Lower leg skin (tissue), 3 donors: ENCODE measurements at regions not wholly inside any gene's neighbourhood (a gene's known extent, or its start where the extent isn't known, plus 50 kb on each side); places are given as distances from the start of the nearest gene placed in this dataset.

Source experiments
- POLR2A ChIP-seq, 2 donors: fragments of 450-650 bp; IDR thresholded peaks; one replicate each; pipeline ENCODE4 v1.6.1; 2016 to 2017; ENCODE audit warnings: antibody characterized with exemption in 2 of 2, mild to moderate bottlenecking in 1 of 2, moderate library complexity in 1 of 2
- TF ChIP-seq, protein P1 (sequence below), 3 donors: fragments of 450-650 bp; IDR thresholded peaks; one replicate each; pipeline ENCODE4 v1.5.1; 2016; ENCODE audit warnings: antibody characterized with exemption in 3 of 3, mild to moderate bottlenecking in 3 of 3, moderate library complexity in 2 of 3

DNA sequence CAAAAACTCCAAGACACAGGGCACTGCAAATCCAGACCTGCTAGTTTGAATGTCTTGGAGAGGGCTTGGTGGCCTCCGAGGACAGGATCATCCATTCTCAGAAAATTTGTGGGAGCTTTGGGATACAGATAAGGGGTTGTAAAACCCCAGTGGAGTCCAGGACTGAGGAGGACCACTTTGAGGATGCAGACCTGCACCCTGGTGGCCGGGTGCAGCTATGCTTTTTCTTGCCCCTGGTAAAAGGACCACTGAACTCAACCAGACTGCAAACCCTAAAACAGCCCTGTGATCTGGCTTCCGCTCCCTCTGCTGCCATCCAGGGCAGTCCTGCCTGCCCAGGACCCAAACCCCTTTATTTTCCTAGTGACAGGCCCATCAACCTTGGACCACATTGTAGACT lies 169.5 kb upstream of the DAAM1 start:
- TF ChIP-seq, protein P1, sequence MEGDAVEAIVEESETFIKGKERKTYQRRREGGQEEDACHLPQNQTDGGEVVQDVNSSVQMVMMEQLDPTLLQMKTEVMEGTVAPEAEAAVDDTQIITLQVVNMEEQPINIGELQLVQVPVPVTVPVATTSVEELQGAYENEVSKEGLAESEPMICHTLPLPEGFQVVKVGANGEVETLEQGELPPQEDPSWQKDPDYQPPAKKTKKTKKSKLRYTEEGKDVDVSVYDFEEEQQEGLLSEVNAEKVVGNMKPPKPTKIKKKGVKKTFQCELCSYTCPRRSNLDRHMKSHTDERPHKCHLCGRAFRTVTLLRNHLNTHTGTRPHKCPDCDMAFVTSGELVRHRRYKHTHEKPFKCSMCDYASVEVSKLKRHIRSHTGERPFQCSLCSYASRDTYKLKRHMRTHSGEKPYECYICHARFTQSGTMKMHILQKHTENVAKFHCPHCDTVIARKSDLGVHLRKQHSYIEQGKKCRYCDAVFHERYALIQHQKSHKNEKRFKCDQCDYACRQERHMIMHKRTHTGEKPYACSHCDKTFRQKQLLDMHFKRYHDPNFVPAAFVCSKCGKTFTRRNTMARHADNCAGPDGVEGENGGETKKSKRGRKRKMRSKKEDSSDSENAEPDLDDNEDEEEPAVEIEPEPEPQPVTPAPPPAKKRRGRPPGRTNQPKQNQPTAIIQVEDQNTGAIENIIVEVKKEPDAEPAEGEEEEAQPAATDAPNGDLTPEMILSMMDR (IDR thresholded peaks at IDR 0.05): no peak
- TF ChIP-seq POLR2A (IDR thresholded peaks at IDR 0.05): no peak
